Loucy (cell line): ENCODE measurements at regions not wholly inside any gene's neighbourhood (a gene's known extent, or its start where the extent isn't known, plus 50 kb on each side); places are given as distances from the start of the nearest gene placed in this dataset.
"Not testable (repeated sequence)": the region's sequence is repeated elsewhere in the genome, so short reads cannot be mapped to it uniquely, and the experiment has no call there.

Experiments used
- H2AFZ ChIP-seq: fragments of 200-600 bp; sonication (generic); 2 replicates; pipeline ENCODE4 v1.6.0; 2016; ENCODE audit warnings: antibody characterized with exemption, mild to moderate bottlenecking, low read length, moderate library complexity
- H3F3A ChIP-seq: fragments of 200-600 bp; 2 replicates; pipeline ENCODE4 v1.6.0; 2016; ENCODE audit warnings: antibody characterized with exemption, low read depth, mild to moderate bottlenecking
- H3K27me3 ChIP-seq: fragments of 200-600 bp; sonication (generic); 2 replicates; pipeline ENCODE4 v1.6.1; 2014; ENCODE audit warnings: low read length, mild to moderate bottlenecking; ENCODE audit not compliant: insufficient read depth, poor library complexity, severe bottlenecking
- H3K36me3 ChIP-seq: fragments of 200-600 bp; sonication (generic); 2 replicates; pipeline ENCODE4 v1.6.1; 2016; ENCODE audit warnings: low read length; ENCODE audit not compliant: insufficient read depth
- H3K4me1 ChIP-seq: fragments of 200-600 bp; sonication (generic); 2 replicates; pipeline ENCODE4 v1.5.1; 2014; ENCODE audit warnings: low read length, mild to moderate bottlenecking; ENCODE audit not compliant: insufficient read depth, poor library complexity, severe bottlenecking
- H3K4me2 ChIP-seq: fragments of 200-600 bp; sonication (generic); 2 replicates; pipeline ENCODE4 v1.6.0; 2014; ENCODE audit warnings: antibody characterized with exemption, low read length, low read depth, mild to moderate bottlenecking; ENCODE audit not compliant: poor library complexity, severe bottlenecking
- H3K4me3 ChIP-seq: fragments of 200-600 bp; sonication (generic); 2 replicates; pipeline ENCODE4 v1.5.1; 2014; ENCODE audit warnings: low read length, mild to moderate bottlenecking, mixed read lengths; ENCODE audit not compliant: poor library complexity, severe bottlenecking
- H3K79me2 ChIP-seq: fragments of 200-600 bp; sonication (generic); 2 replicates; pipeline ENCODE4 v1.6.1; 2014; ENCODE audit warnings: low read length; ENCODE audit not compliant: insufficient read depth
- H3K9ac ChIP-seq: fragments of 200-600 bp; sonication (generic); 2 replicates; pipeline ENCODE4 v1.6.0; 2014; ENCODE audit warnings: mild to moderate bottlenecking, low read depth, low read length, moderate library complexity; ENCODE audit not compliant: poor library complexity, severe bottlenecking
- H3K9me2 ChIP-seq: fragments of 200-600 bp; sonication (generic); replicated peaks from 2 replicates; pipeline ENCODE4 v1.6.1; 2016; ENCODE audit warnings: low read depth, low read length, mixed read lengths
- H3K9me3 ChIP-seq: fragments of 200-600 bp; sonication (generic); 2 replicates; pipeline ENCODE4 v1.6.1; 2014; ENCODE audit warnings: mild to moderate bottlenecking, antibody characterized with exemption, low read length, low read depth; ENCODE audit not compliant: insufficient read depth
- H4K20me1 ChIP-seq: fragments of 200-600 bp; sonication (generic); 2 replicates; pipeline ENCODE4 v1.6.0; 2014; ENCODE audit warnings: antibody characterized with exemption, low read length, mild to moderate bottlenecking; ENCODE audit not compliant: insufficient read depth, poor library complexity, severe bottlenecking
- EZH2phosphoT487 ChIP-seq: fragments of 200-600 bp; IDR thresholded peaks from 2 replicates; pipeline ENCODE4 v1.6.1; 2018; ENCODE audit warnings: antibody characterized with exemption, mild to moderate bottlenecking, moderate library complexity, borderline replicate concordance
- TF ChIP-seq, protein P1 (sequence below): fragments of 200-600 bp; sonication (generic); conservative IDR thresholded peaks from 2 replicates; pipeline ENCODE4 v1.5.1; 2014; ENCODE audit warnings: mild to moderate bottlenecking, antibody characterized with exemption, low read length

DNA sequence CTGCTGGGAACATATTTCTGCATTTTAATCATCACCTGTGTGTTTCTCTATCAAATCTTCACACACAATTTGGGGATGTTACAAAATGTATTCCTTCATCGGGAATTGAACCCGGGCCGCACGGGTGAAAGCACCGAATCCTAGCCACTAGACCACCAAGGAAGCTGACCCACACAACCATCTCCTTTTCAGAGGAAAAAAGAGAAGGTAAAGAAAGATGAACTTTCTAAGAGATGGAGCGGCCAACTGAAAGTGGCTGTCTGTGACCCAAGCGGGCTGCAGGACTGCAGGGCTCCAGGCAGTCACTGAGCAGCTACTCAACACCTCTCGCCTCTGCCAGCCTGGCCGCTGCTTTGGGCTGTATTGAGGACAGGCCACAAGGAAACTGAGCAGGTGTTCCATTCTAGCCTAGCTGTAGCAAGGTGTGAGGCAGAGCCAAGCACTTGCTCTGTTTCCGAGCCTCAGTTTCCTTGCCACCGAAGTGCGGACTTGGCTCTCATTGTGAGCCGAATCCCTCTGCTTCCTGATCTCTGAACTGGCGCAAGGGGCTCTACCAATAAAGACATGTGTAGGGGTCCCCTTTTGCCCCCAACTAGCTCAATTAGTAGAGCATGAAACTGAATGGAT, 156.9 kb upstream of the NBPF11 start:
- H4K20me1 ChIP-seq = no peaks in the 10 kb centered on the region
- H3K36me3 ChIP-seq = no peaks in the 10 kb centered on the region
- H3K9me3 ChIP-seq = no peaks in the 10 kb centered on the region
- peaks cover 3% of the 10 kb centered on the region for H3K27me3 ChIP-seq
- H3K4me3 ChIP-seq = no peak overlapping the region
- H3F3A ChIP-seq = no peaks in the 10 kb centered on the region
- H3K79me2 ChIP-seq = no peaks in the 10 kb centered on the region
- H3K9ac ChIP-seq = no peak overlapping the region
- H3K4me1 ChIP-seq = no peaks in the 10 kb centered on the region
- no peaks in the 10 kb centered on the region for H3K9me2 ChIP-seq
- TF ChIP-seq, protein P1, sequence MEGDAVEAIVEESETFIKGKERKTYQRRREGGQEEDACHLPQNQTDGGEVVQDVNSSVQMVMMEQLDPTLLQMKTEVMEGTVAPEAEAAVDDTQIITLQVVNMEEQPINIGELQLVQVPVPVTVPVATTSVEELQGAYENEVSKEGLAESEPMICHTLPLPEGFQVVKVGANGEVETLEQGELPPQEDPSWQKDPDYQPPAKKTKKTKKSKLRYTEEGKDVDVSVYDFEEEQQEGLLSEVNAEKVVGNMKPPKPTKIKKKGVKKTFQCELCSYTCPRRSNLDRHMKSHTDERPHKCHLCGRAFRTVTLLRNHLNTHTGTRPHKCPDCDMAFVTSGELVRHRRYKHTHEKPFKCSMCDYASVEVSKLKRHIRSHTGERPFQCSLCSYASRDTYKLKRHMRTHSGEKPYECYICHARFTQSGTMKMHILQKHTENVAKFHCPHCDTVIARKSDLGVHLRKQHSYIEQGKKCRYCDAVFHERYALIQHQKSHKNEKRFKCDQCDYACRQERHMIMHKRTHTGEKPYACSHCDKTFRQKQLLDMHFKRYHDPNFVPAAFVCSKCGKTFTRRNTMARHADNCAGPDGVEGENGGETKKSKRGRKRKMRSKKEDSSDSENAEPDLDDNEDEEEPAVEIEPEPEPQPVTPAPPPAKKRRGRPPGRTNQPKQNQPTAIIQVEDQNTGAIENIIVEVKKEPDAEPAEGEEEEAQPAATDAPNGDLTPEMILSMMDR = no peak
- TF ChIP-seq EZH2phosphoT487 = no peak
- no peak overlapping the region for H2AFZ ChIP-seq
- H3K4me2 ChIP-seq = no peak overlapping the region

DNA sequence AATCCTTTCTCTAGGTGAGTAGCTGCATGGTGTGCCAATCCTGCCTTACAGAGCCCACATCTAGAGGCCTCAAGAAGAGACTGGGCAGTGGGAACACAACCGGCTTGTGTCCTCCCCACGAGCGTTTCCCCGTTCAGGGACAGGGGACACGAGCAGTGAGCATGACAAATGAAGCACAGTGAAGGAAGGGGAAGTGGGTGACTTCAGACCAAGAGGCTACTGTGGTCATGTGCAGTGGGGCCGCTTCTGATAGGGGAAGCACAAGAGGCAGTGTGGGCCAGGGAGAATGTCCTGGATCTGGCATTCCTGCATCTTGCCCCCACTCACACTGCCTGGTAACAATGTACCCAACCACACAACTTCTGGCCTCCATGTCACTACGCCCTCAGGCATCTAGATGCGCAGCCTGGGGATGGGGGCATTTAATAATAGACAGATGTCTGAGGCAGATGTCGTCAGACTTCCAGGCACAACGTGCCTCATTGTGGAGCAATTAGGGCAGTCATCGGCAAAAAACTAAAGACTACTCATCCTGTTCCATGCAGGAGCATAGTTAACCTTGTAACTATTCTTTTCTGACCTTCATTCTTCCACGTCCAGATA, 155.6 kb upstream of the NBPF11 start:
- H3K4me1 ChIP-seq = no peaks in the 10 kb centered on the region
- H4K20me1 ChIP-seq = no peaks in the 10 kb centered on the region
- no peak overlapping the region for H3K4me2 ChIP-seq
- no peak overlapping the region for H3K9ac ChIP-seq
- H3K9me3 ChIP-seq = no peaks in the 10 kb centered on the region
- no peaks in the 10 kb centered on the region for H3F3A ChIP-seq
- H3K9me2 ChIP-seq = no peaks in the 10 kb centered on the region
- no peaks in the 10 kb centered on the region for H3K36me3 ChIP-seq
- H3K4me3 ChIP-seq = no peak overlapping the region
- no peak overlapping the region for H2AFZ ChIP-seq
- H3K27me3 ChIP-seq = peaks cover 3% of the 10 kb centered on the region
- H3K79me2 ChIP-seq = no peaks in the 10 kb centered on the region
- no peak for TF ChIP-seq EZH2phosphoT487
- TF ChIP-seq, protein P1 = no peak

DNA sequence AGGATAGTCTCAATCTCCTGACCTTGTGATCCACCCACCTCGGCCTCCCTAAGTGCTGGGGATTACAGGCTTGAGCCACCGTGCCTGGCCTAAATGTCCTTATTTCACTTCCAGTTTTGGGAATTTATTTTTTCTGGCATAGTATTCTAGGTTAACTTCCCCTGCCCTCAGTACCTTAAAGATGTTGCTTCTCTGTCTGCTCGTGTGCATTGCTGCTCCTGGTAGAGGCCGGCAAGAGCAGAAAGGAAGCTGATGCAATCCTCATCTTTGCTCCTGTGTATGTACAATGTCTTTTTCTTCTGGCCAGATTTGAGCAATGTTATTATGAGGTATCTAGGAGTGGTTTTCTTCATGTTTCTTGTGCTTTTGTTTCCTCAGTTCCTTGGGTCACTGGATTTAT, 152.9 kb upstream of the NBPF11 start:
- not testable (repeated sequence) for H3K27me3 ChIP-seq, H3K9me3 ChIP-seq, H3K4me1 ChIP-seq, H2AFZ ChIP-seq, H3K9ac ChIP-seq, H3K4me2 ChIP-seq, H3K36me3 ChIP-seq, H3K9me2 ChIP-seq, H3K79me2 ChIP-seq, H3K4me3 ChIP-seq, H4K20me1 ChIP-seq, H3F3A ChIP-seq

DNA sequence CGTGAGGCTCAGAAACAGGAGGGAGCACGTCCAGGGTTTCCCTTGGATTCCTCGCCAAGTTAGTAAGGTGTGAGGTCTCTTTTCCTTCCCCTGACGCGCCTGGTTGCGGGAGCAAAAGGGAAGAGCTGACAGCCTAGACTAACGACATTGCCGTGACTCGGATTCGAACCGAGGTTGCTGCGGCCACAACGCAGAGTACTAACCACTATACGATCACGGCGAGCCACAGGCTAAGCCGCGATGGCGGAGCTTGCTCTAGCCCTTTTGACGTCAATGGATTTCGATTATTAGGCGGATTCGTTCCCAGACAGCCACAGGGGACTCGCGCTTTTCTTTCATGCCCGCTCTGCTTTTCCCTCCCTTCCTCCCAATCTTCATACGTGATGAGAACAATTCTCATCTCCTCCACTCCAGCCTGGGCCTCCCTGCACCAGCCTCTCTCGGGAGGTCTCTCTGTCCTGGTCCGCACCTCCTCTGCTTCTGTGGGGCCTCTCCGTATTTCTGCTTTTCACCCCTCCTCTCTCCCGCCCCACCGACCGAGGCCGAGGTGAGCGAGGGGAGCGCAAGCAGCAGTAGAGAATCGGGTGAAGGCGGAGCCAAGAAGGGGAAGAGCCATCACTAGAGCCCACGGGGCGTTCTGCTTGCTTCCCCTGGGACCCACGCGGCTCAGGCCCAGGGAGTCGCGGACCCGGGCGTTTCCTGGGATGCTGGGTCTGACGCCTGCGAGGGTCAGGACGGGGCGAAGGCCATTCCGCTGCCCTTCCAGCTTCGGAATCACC, 150.7 kb upstream of the NBPF11 start:
- H3K79me2 ChIP-seq, H3K9me3 ChIP-seq, H4K20me1 ChIP-seq, H3K27me3 ChIP-seq, H2AFZ ChIP-seq, H3F3A ChIP-seq, H3K4me3 ChIP-seq, H3K9me2 ChIP-seq, H3K4me1 ChIP-seq, H3K4me2 ChIP-seq, H3K9ac ChIP-seq, H3K36me3 ChIP-seq: not testable (repeated sequence)

DNA sequence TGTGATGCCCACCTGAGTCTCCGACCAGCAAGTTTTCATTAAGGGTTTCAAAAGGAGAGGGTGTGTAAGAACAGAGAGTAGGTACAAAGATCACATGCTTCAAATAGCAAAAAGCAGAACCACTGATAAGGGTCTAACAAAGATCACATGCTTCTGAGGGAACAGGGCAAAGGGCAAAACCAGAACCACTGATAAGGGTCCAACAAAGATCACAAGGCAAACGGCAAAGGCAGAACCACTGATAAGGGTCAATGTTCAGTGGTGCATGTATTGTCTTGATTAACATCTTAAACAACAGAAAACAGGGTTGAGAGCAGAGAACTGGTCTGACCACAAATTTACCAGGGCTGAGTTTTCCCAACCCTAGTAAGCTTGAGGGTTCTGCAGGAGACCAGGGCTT, 145.8 kb upstream of the NBPF11 start:
- not testable (repeated sequence) for H3K27me3 ChIP-seq, H3K9me2 ChIP-seq, H3K4me2 ChIP-seq, H4K20me1 ChIP-seq, H2AFZ ChIP-seq, H3K79me2 ChIP-seq, H3K4me3 ChIP-seq, H3K9me3 ChIP-seq, H3F3A ChIP-seq, H3K9ac ChIP-seq, H3K36me3 ChIP-seq
- peaks cover 20% of the 10 kb centered on the region for H3K4me1 ChIP-seq
